Liver (tissue), 7 donors: ENCODE measurements at regions not wholly inside any gene's neighbourhood (a gene's known extent, or its start where the extent isn't known, plus 50 kb on each side); places are given as distances from the start of the nearest gene placed in this dataset.

Source experiments
- DNase-seq: peaks from one replicate; pipeline ENCODE4 v3.0.0-alpha.2; 2017; ENCODE audit warnings: low spot score
- H3K27ac ChIP-seq, 2 donors: one replicate each; pipeline ENCODE4 v1.7.0; 2013; ENCODE audit warnings: inconsistent platforms in 2 of 2, low read length in 2 of 2, control low read depth in 1 of 2, low read depth in 1 of 2, mild to moderate bottlenecking in 1 of 2
- H3K27me3 ChIP-seq, 4 donors: one replicate each; pipeline versions ENCODE4 v1.6.1 to v1.7.0; 2013; ENCODE audit warnings: low read length in 3 of 4, inconsistent platforms in 1 of 4, mild to moderate bottlenecking in 1 of 4, moderate library complexity in 1 of 4; ENCODE audit not compliant: control insufficient read depth in 4 of 4, insufficient read depth in 4 of 4
- H3K36me3 ChIP-seq, 4 donors: one replicate each; pipeline versions ENCODE4 v1.6.1 to v1.7.0; 2013; ENCODE audit warnings: low read length in 3 of 4, mild to moderate bottlenecking in 3 of 4, low read depth in 1 of 4, moderate library complexity in 1 of 4; ENCODE audit not compliant: control insufficient read depth in 4 of 4, insufficient read depth in 3 of 4
- H3K4me1 ChIP-seq, 4 donors: one replicate each; pipeline versions ENCODE4 v1.6.1 to v1.7.0; 2013; ENCODE audit warnings: low read length in 3 of 4, mild to moderate bottlenecking in 3 of 4, moderate library complexity in 1 of 4; ENCODE audit not compliant: control insufficient read depth in 4 of 4, insufficient read depth in 4 of 4
- H3K4me3 ChIP-seq, 3 donors: one replicate each; pipeline versions ENCODE4 v1.6.1 to v1.7.0; 2013; ENCODE audit warnings: low read length in 3 of 3, control low read depth in 1 of 3, low read depth in 1 of 3, mild to moderate bottlenecking in 1 of 3
- H3K9ac ChIP-seq, 2 donors: one replicate each; pipeline ENCODE4 v1.7.0; 2013; ENCODE audit warnings: low read length in 2 of 2, mild to moderate bottlenecking in 2 of 2, moderate library complexity in 2 of 2, control low read depth in 1 of 2, low read depth in 1 of 2
- H3K9me3 ChIP-seq, 4 donors: one replicate each; pipeline versions ENCODE4 v1.6.1 to v1.7.0; 2013; ENCODE audit warnings: low read length in 3 of 4; ENCODE audit not compliant: control insufficient read depth in 4 of 4
- ATF3 ChIP-seq: IDR thresholded peaks from 2 replicates; pipeline ENCODE4 v1.6.1; 2016; ENCODE audit warnings: antibody characterized with exemption
- EGR1 ChIP-seq, 2 donors: IDR thresholded peaks; 2 replicates each; pipeline ENCODE4 v1.6.1; 2016 to 2018; ENCODE audit warnings: antibody characterized with exemption in 2 of 2, low read depth in 2 of 2
- FOXA1 ChIP-seq: IDR thresholded peaks from 2 replicates; pipeline ENCODE4 v1.6.1; 2016; ENCODE audit warnings: antibody characterized with exemption
- FOXA2 ChIP-seq: IDR thresholded peaks from 2 replicates; pipeline ENCODE4 v1.6.1; 2016; ENCODE audit warnings: antibody characterized with exemption
- GABPA ChIP-seq, 2 donors: IDR thresholded peaks in 1 of 2; conservative IDR thresholded peaks in 1 of 2; 2 replicates each; pipeline ENCODE4 v1.6.1; 2016; ENCODE audit warnings: antibody characterized with exemption in 2 of 2, mild to moderate bottlenecking in 1 of 2, moderate library complexity in 1 of 2
- HNF4A ChIP-seq, 2 donors: conservative IDR thresholded peaks; 2 replicates each; pipeline ENCODE4 v1.6.1; 2016; ENCODE audit warnings: antibody characterized with exemption in 2 of 2, mild to moderate bottlenecking in 2 of 2
- HNF4G ChIP-seq: IDR thresholded peaks from 2 replicates; pipeline ENCODE4 v1.6.1; 2016; ENCODE audit warnings: antibody characterized with exemption
- JUND ChIP-seq, 2 donors: IDR thresholded peaks; 2 replicates each; pipeline ENCODE4 v1.6.1; 2016; ENCODE audit warnings: antibody characterized with exemption in 2 of 2
- MAX ChIP-seq: IDR thresholded peaks from 2 replicates; pipeline ENCODE4 v1.6.1; 2016; ENCODE audit warnings: antibody characterized with exemption
- RAD21 ChIP-seq, 2 donors: IDR thresholded peaks; 2 replicates each; pipeline ENCODE4 v1.6.1; 2016; ENCODE audit warnings: antibody characterized with exemption in 2 of 2, mild to moderate bottlenecking in 2 of 2
- RXRA ChIP-seq, 2 donors: IDR thresholded peaks; 2 replicates each; pipeline ENCODE4 v1.6.1; 2017 to 2018; ENCODE audit warnings: antibody characterized with exemption in 2 of 2, mild to moderate bottlenecking in 1 of 2
- SP1 ChIP-seq: IDR thresholded peaks from 2 replicates; pipeline ENCODE4 v1.6.1; 2018; ENCODE audit warnings: antibody characterized with exemption, mild to moderate bottlenecking
- TAF1 ChIP-seq: conservative IDR thresholded peaks from 2 replicates; pipeline ENCODE4 v1.6.1; 2016; ENCODE audit warnings: antibody characterized with exemption, mild to moderate bottlenecking
- YY1 ChIP-seq: IDR thresholded peaks from 2 replicates; pipeline ENCODE4 v1.6.1; 2016; ENCODE audit warnings: antibody characterized with exemption, mild to moderate bottlenecking
- ZBTB33 ChIP-seq: IDR thresholded peaks from 2 replicates; pipeline ENCODE4 v1.6.1; 2016; ENCODE audit warnings: antibody characterized with exemption
- WGBS: extraction: QIAGEN DNeasy Blood & Tissue Kit; methylation state at CpG from one replicate; pipeline ENCODE4 v1.1.7; 2013; 5-methylcytosine and 5-hydroxymethylcytosine counted together
- donor health status: healthy.
- donor health status: healthy.
- donor health status: healthy.
- donor health status: healthy.

GRCh38 chr14:30179381-30180130 is 251.9 kb upstream of the PRKD1 start:
- no peaks in the 10 kb centered on the region for H3K27me3 ChIP-seq
- DNase-seq: no peak
- no peaks in the 10 kb centered on the region for H3K9me3 ChIP-seq
- H3K9ac ChIP-seq: no peak overlapping the region
- H3K4me3 ChIP-seq: no peak overlapping the region
- no peak overlapping the region for H3K27ac ChIP-seq
- no peaks in the 10 kb centered on the region for H3K4me1 ChIP-seq
- WGBS: 65% methylated on average over 4 of the region's 4 CpGs
- TF ChIP-seq JUND (IDR thresholded peaks at IDR 0.05): no peak
- TF ChIP-seq RXRA (IDR thresholded peaks at IDR 0.05): no peak
- TF ChIP-seq TAF1: no peak
- no peak for TF ChIP-seq GABPA (IDR thresholded peaks at IDR 0.05 in 1 of 2, conservative IDR thresholded peaks at IDR 0.05 in 1 of 2)
- TF ChIP-seq SP1: no peak
- no peak for TF ChIP-seq HNF4A (conservative IDR thresholded peaks at IDR 0.05)
- no peak for TF ChIP-seq EGR1 (IDR thresholded peaks at IDR 0.05; ENCODE audit: low read depth in 2 of 2)
- no peak for TF ChIP-seq ZBTB33
- no peak for TF ChIP-seq HNF4G
- no peak for TF ChIP-seq FOXA1
- no peaks in the 10 kb centered on the region for H3K36me3 ChIP-seq

- Histone ChIP-seq H3K9me3 (no peaks in the 10 kb centered on the region), H3K4me1 (no peaks in the 10 kb centered on the region), H3K27me3 (no peaks in the 10 kb centered on the region), H3K36me3 (no peaks in the 10 kb centered on the region), H3K4me3 (no peak overlapping the region), H3K27ac (no peak overlapping the region), H3K9ac (no peak overlapping the region)
- TF ChIP-seq HNF4G: no peak
- no peak for TF ChIP-seq ZBTB33
- 62% methylated on average over 2 of the region's 2 CpGs for WGBS
- no peak for DNase-seq
These were observed 252.6 kb upstream of the PRKD1 start for GRCh38 chr14:30180219-30180618.

GRCh38 chr14:30185832-30186231 is 258.2 kb upstream of the PRKD1 start:
- no peak overlapping the region for H3K9ac ChIP-seq
- DNase-seq: no peak
- no peaks in the 10 kb centered on the region for H3K4me1 ChIP-seq
- H3K27me3 ChIP-seq: no peaks in the 10 kb centered on the region
- no peak overlapping the region for H3K4me3 ChIP-seq
- TF ChIP-seq TAF1 (no peak), FOXA2 (no peak), EGR1 (IDR thresholded peaks at IDR 0.05; ENCODE audit: low read depth in 2 of 2) (no peak), ZBTB33 (no peak), HNF4G (no peak), RXRA (IDR thresholded peaks at IDR 0.05) (no peak), ATF3 (no peak), FOXA1 (no peak), RAD21 (IDR thresholded peaks at IDR 0.05) (no peak), YY1 (no peak), MAX (no peak), GABPA (IDR thresholded peaks at IDR 0.05 in 1 of 2, conservative IDR thresholded peaks at IDR 0.05 in 1 of 2) (no peak)
- no peak overlapping the region for H3K27ac ChIP-seq
- no peaks in the 10 kb centered on the region for H3K9me3 ChIP-seq
- H3K36me3 ChIP-seq: no peaks in the 10 kb centered on the region
